ENCODE measurements at regions not wholly inside any gene's neighbourhood (a gene's known extent, or its start where the extent isn't known, plus 50 kb on each side); places are given as distances from the start of the nearest gene placed in this dataset.

DNA sequence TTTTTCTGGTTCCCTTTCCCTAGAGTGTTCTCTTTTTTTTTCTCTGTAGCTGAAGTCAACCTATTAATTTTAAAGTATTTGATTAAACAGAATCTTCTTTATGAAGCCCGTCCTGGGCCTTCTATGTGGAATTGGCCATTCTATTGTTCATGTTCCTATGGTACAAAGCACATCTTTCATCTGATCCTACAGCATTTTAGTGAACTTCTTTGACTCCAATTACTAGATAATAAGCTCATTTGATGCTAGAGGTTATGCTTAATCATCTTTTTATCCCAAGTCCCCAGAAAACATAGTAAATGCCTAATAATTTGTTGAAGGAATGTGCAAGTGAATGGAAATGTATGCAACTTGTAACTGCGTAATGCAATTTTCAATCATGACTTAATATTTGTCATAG lies 472.0 kb upstream of the KLF6 start:
- ChIA-PET CTCF (no interaction called here), POLR2A (no interaction called here)
- DNase-seq (no peak), ATAC-seq (no peak)
- TF ChIP-seq, protein P1, sequence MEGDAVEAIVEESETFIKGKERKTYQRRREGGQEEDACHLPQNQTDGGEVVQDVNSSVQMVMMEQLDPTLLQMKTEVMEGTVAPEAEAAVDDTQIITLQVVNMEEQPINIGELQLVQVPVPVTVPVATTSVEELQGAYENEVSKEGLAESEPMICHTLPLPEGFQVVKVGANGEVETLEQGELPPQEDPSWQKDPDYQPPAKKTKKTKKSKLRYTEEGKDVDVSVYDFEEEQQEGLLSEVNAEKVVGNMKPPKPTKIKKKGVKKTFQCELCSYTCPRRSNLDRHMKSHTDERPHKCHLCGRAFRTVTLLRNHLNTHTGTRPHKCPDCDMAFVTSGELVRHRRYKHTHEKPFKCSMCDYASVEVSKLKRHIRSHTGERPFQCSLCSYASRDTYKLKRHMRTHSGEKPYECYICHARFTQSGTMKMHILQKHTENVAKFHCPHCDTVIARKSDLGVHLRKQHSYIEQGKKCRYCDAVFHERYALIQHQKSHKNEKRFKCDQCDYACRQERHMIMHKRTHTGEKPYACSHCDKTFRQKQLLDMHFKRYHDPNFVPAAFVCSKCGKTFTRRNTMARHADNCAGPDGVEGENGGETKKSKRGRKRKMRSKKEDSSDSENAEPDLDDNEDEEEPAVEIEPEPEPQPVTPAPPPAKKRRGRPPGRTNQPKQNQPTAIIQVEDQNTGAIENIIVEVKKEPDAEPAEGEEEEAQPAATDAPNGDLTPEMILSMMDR (IDR thresholded peaks at IDR 0.05): no peak
- Mint-ChIP-seq H3K36me3 (ENCODE audit: low read depth) (no peaks in the 10 kb centered on the region), H3K27me3 (peaks cover 3% of the 10 kb centered on the region), H3K9me3 (no peaks in the 10 kb centered on the region), H3K4me3 (no peak overlapping the region), H3K4me1 (ENCODE audit: low read depth) (no peaks in the 10 kb centered on the region), H3K27ac (no peak overlapping the region)
- intact Hi-C loops (cut with micrococcal nuclease): no loop called here

DNA sequence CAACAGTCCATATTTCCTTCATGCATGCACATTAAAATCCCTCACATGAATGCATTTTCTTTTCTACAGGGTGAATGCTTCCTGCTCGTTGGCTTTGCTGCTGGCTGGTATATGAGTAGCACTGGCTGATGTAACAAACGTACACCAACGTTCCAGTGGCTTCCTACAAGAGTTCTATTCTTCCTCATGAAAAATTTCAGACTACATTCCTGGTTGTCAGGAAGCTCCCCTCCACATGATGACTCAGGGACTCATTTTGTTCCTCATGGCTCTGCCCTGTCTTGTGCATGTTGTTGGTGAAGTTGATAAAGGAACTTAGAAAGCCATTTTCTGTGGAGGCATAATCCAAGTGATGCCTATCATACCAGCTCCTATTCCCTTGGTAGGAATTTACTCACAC lies 470.7 kb upstream of the KLF6 start:
- Mint-ChIP-seq H3K27me3 (peaks cover 3% of the 10 kb centered on the region), H3K4me1 (ENCODE audit: low read depth) (no peaks in the 10 kb centered on the region), H3K4me3 (no peak overlapping the region), H3K36me3 (ENCODE audit: low read depth) (no peaks in the 10 kb centered on the region), H3K9me3 (no peaks in the 10 kb centered on the region), H3K27ac (no peak overlapping the region)
- DNase-seq (no peak), ATAC-seq (no peak)
- intact Hi-C loops (cut with micrococcal nuclease): no loop called here
- TF ChIP-seq, protein P1 (IDR thresholded peaks at IDR 0.05): no peak
- CTCF ChIA-PET: interaction anchor here (1.0 kb wide), 1 partner anchor 10 kb away, joined by 3 read pairs; no protein-coding TSS in a partner anchor
- POLR2A ChIA-PET: no interaction called here

DNA sequence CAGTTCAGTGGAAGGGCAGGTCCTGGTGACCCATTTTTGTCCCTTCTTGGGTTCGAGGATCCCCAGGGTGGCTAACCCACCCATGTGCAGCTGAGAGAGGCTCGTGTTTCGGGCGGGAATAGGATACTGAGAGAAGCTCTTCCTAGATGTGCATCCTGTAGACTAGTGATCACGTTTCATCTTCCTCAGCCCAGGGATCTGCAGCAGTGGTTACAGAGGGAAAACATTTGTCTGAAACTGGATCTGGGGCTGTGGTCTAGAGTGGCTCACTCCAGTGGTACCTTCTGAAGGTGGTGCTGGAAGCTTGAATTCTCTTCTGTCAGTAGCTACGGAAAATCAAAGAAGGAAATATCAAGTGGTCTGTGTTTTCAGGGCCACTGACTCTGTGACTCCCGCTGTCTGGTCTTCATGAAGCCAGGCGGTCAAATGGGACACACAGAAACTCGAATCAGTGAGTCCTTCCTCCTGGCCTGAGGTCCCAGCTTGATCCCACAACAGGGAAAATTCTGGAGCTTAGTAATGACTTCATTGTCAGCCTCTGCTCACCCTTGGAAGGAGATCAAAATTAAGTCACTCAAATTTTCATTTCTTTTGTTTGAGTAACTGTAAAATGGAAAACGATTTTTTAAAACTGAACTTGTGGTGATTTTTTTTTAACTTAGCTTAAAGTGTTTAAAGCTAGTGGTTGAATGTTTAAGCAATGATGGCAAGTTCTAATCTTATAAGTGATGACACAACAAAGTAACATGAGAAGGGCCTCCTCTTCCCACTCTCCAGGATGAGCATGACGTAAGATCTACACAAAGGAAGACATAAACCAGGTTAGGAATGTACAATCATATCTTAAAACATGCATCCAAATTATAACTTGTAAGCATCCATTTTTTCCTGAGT lies 469.3 kb upstream of the KLF6 start:
- Mint-ChIP-seq H3K27ac (no peak overlapping the region), H3K9me3 (no peaks in the 10 kb centered on the region), H3K4me3 (no peak overlapping the region), H3K4me1 (ENCODE audit: low read depth) (peaks cover 8% of the 10 kb centered on the region), H3K36me3 (ENCODE audit: low read depth) (no peaks in the 10 kb centered on the region), H3K27me3 (peaks cover 3% of the 10 kb centered on the region)
- intact Hi-C loops (cut with micrococcal nuclease): no loop called here
- TF ChIP-seq, protein P1 (IDR thresholded peaks at IDR 0.05): no peak
- ATAC-seq (no peak), DNase-seq (no peak)
- ChIA-PET CTCF (no interaction called here), POLR2A (no interaction called here)

DNA sequence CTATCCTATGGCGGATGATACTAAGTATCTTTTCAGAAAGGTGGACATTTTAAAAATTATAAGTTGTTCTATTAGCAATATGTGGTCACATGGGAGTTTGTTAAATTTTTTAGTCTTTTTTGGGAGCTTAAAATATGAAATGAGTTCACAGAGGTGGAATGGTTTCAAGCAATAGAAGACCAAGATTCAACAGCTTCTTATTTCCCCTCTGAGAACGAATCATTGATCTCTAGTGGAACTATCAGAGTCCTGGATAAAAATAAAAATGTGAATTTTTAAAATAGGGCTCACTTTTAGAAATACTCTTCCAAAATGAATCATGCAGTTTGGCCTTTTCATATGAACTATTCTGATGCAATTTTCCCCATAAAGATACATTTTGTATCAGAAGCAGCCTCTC lies 467.7 kb upstream of the KLF6 start:
- ChIA-PET CTCF (no interaction called here), POLR2A (interaction anchor here (0.6 kb wide), 1 partner anchor 1175 kb away, joined by 3 read pairs; no protein-coding TSS in a partner anchor)
- TF ChIP-seq, protein P1 (IDR thresholded peaks at IDR 0.05): no peak
- intact Hi-C loops (cut with micrococcal nuclease): no loop called here
- Mint-ChIP-seq H3K9me3 (no peaks in the 10 kb centered on the region), H3K27ac (no peak overlapping the region), H3K4me1 (ENCODE audit: low read depth) (peaks cover 9% of the 10 kb centered on the region), H3K4me3 (no peak overlapping the region), H3K36me3 (ENCODE audit: low read depth) (no peaks in the 10 kb centered on the region), H3K27me3 (peaks cover 3% of the 10 kb centered on the region)
- ATAC-seq: no peak
- DNase-seq: no peak

DNA sequence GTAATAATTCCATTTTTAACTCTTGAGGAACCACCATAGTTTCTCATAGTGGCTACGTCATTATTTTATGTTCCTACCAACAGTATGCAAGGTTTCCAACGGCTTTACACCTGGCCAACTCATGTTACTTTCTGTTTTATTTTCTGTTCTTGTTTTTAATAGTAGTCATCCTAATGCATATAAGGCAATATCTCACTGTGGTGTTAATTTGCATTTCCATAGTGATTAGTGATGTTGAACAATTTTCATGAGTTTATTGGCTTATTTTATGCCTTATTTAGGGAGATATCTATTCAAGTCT lies 465.5 kb upstream of the KLF6 start:
- CTCF ChIA-PET: interaction anchor here (0.7 kb wide), 1 partner anchor 9 kb away, joined by 3 read pairs; no protein-coding TSS in a partner anchor
- DNase-seq: no peak
- intact Hi-C loops (cut with micrococcal nuclease): no loop called here
- H3K4me1 Mint-ChIP-seq (ENCODE audit: low read depth): peaks cover 28% of the 10 kb centered on the region
- no peak overlapping the region for H3K27ac Mint-ChIP-seq
- peak; percentile 60 for ATAC-seq
- TF ChIP-seq, protein P1 (IDR thresholded peaks at IDR 0.05): no peak
- H3K27me3 Mint-ChIP-seq: peaks cover 3% of the 10 kb centered on the region
- POLR2A ChIA-PET: interaction anchor here (0.7 kb wide), 1 partner anchor 13 kb away, joined by 3 read pairs; no protein-coding TSS in a partner anchor
- H3K4me3 Mint-ChIP-seq: no peak overlapping the region
- H3K36me3 Mint-ChIP-seq (ENCODE audit: low read depth): no peaks in the 10 kb centered on the region
- no peaks in the 10 kb centered on the region for H3K9me3 Mint-ChIP-seq
